Naive thymus-derived CD4-positive, alpha-beta T cell (primary cell): ENCODE measurements at regions not wholly inside any gene's neighbourhood (a gene's known extent, or its start where the extent isn't known, plus 50 kb on each side); places are given as distances from the start of the nearest gene placed in this dataset.
"Not testable (repeated sequence)": the region's sequence is repeated elsewhere in the genome, so short reads cannot be mapped to it uniquely, and the experiment has no call there.

Experiments
- ATAC-seq: fragments of 150-1000 bp; cut with Tn5 transposase; 2 replicates; pipeline ENCODE4 v1.10.0; 2021; ENCODE audit warnings: mild to moderate bottlenecking, moderate library complexity
- CTCF ChIA-PET: fragments of 350-600 bp; sonication (Branson Sonifier 250); formaldehyde crosslinking; loops from one replicate; lab custom pipeline; 2021; ENCODE audit warnings: antibody characterized with exemption; lab: Charles Lee
- POLR2A ChIA-PET: fragments of 350-600 bp; sonication (Branson Sonifier 250); formaldehyde crosslinking; loops from one replicate; lab custom pipeline; 2021; ENCODE audit warnings: antibody characterized with exemption, inconsistent platforms; lab: Charles Lee
- DNase-seq, 9 donors: peaks; one replicate each; pipeline versions ENCODE4 v3.0.0 to v3.0.0-alpha.2; 2020 to 2022; ENCODE audit warnings: mixed read lengths in 1 of 9
- H3K27ac ChIP-seq: one replicate; pipeline ENCODE4 v1.7.0; 2013; ENCODE audit warnings: mild to moderate bottlenecking, low read depth, low read length, moderate library complexity
- H3K27me3 ChIP-seq, 2 donors: one replicate each; pipeline ENCODE4 v1.7.0; 2013; ENCODE audit warnings: low read length in 2 of 2, mild to moderate bottlenecking in 2 of 2, moderate library complexity in 2 of 2; ENCODE audit not compliant: control insufficient read depth in 2 of 2, insufficient read depth in 2 of 2
- H3K36me3 ChIP-seq, 3 experiments: 1 replicate in 2 of 3; 2 replicates in 1 of 3; pipeline ENCODE4 v1.7.0; 2013; ENCODE audit warnings: low read length in 3 of 3, mild to moderate bottlenecking in 3 of 3, moderate library complexity in 1 of 3; ENCODE audit not compliant: insufficient read depth in 3 of 3, control insufficient read depth in 2 of 3
- H3K4me1 ChIP-seq, 2 donors: one replicate each; pipeline ENCODE4 v1.7.0; 2013; ENCODE audit warnings: low read length in 2 of 2, mild to moderate bottlenecking in 2 of 2, moderate library complexity in 1 of 2; ENCODE audit not compliant: control insufficient read depth in 2 of 2, insufficient read depth in 2 of 2
- H3K4me3 ChIP-seq: 2 replicates; pipeline ENCODE4 v1.7.0; 2013; ENCODE audit warnings: mild to moderate bottlenecking, low read length
- H3K9me3 ChIP-seq, 3 experiments: 1 replicate in 2 of 3; 2 replicates in 1 of 3; pipeline ENCODE4 v1.7.0; 2013; ENCODE audit warnings: low read length in 3 of 3; ENCODE audit not compliant: control insufficient read depth in 2 of 3
- H3K27ac Mint-ChIP-seq, 9 donors: one replicate each; pipeline ENCODE4 v1.8.0; 2020 to 2022; ENCODE audit warnings: mixed read lengths in 9 of 9, mild to moderate bottlenecking in 8 of 9, moderate library complexity in 5 of 9, inconsistent platforms in 2 of 9
- H3K27me3 Mint-ChIP-seq, 5 donors: one replicate each; pipeline ENCODE4 v1.8.0; 2021 to 2022; ENCODE audit warnings: mixed read lengths in 5 of 5, mild to moderate bottlenecking in 1 of 5
- H3K36me3 Mint-ChIP-seq, 5 donors: one replicate each; pipeline ENCODE4 v1.8.0; 2020 to 2022; ENCODE audit warnings: mixed read lengths in 5 of 5, mild to moderate bottlenecking in 3 of 5, inconsistent platforms in 1 of 5
- H3K4me1 Mint-ChIP-seq, 7 donors: one replicate each; pipeline ENCODE4 v1.8.0; 2020 to 2022; ENCODE audit warnings: mixed read lengths in 7 of 7, mild to moderate bottlenecking in 3 of 7, inconsistent platforms in 1 of 7
- H3K4me3 Mint-ChIP-seq, 10 donors: one replicate each; pipeline ENCODE4 v1.8.0; 2020 to 2022; ENCODE audit warnings: mild to moderate bottlenecking in 10 of 10, mixed read lengths in 10 of 10, moderate library complexity in 6 of 10, inconsistent platforms in 2 of 10
- H3K9me3 Mint-ChIP-seq, 11 donors: one replicate each; pipeline ENCODE4 v1.8.0; 2020 to 2022; ENCODE audit warnings: mixed read lengths in 11 of 11, mild to moderate bottlenecking in 4 of 11, inconsistent platforms in 1 of 11, moderate library complexity in 1 of 11
- intact Hi-C, 2 donors: fragments of 100-400 bp; cut with micrococcal nuclease; formaldehyde crosslinking; loops; one replicate each; pipeline ENCODE4 v1.15.1; 2023

DNA sequence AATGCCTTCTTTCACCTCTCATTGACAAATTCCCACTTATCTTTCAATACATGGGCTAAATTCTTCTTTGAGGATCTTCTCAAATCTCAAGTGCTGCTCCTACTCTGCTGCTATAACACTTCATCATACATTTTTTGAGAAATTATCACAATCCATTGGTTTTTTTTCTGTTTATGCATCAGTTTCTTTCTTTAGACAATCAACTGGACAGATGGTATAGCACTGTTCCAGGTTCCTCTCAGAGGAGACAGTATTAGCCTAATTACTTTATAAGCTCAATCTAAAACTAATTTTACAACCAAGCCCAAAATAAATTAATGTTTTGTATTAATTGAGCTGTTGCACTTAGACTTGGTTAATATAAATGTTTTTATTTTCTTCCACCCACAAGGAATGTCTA is 392.5 kb downstream of the CHL1 start:
- H3K27me3 Mint-ChIP-seq, ATAC-seq, H3K4me3 Mint-ChIP-seq, H3K36me3 Mint-ChIP-seq, intact Hi-C loops, CTCF ChIA-PET, H3K27ac ChIP-seq, H3K27ac Mint-ChIP-seq, H3K4me1 Mint-ChIP-seq, H3K4me3 ChIP-seq, H3K36me3 ChIP-seq, POLR2A ChIA-PET, H3K9me3 Mint-ChIP-seq, DNase-seq, H3K9me3 ChIP-seq, H3K27me3 ChIP-seq, H3K4me1 ChIP-seq: not testable (repeated sequence)

DNA sequence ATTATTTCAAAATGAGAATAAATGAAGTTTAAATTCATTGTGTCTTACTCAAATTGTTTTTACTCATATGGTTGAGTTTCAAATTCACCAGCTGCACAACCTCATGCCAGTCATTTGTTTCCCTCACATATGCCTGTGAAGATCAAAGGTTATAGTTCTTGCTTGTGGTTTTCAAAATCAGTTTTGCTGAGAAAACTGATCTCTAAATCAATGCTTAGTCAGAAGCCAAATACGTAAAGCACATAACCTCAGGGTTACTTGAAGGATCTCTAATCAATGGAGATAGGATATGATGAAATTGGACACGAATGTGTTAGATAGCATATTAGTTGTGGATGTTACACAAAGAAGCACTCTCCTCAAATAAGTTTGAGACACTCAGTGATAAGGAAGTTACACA is 400.7 kb downstream of the CHL1 start:
- ATAC-seq, H3K4me1 Mint-ChIP-seq, intact Hi-C loops: not testable (repeated sequence)

DNA sequence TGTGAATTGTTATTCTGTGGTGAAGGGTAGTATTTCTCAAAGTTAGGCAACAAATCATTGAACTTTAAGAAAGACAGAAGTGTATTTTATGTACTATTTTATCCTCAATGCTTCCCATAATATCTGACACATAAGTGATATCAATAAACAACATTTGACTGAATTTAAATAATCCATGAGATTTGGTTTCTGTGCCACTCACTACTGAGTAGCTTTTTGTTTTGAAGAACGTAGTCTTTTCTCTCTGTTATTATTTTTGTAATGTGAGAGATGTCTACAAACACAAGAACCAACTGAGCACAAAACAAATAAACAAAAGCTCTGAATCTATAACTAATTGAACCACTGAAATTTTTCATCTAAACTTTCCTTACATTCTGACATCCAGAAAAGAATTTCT is 401.2 kb downstream of the CHL1 start:
- H3K36me3 Mint-ChIP-seq, H3K27ac Mint-ChIP-seq, H3K4me1 ChIP-seq, H3K27ac ChIP-seq, H3K27me3 Mint-ChIP-seq, H3K9me3 Mint-ChIP-seq, POLR2A ChIA-PET, ATAC-seq, CTCF ChIA-PET, H3K9me3 ChIP-seq, H3K4me3 ChIP-seq, intact Hi-C loops, H3K4me3 Mint-ChIP-seq, DNase-seq, H3K27me3 ChIP-seq, H3K36me3 ChIP-seq, H3K4me1 Mint-ChIP-seq: not testable (repeated sequence)

More for the DNA sequence above, 400.7 kb downstream of the CHL1 start:
- H3K27ac ChIP-seq, CTCF ChIA-PET, H3K4me1 ChIP-seq, H3K4me3 ChIP-seq, H3K9me3 ChIP-seq, H3K36me3 Mint-ChIP-seq, POLR2A ChIA-PET, DNase-seq, H3K27ac Mint-ChIP-seq, H3K36me3 ChIP-seq, H3K9me3 Mint-ChIP-seq, H3K4me3 Mint-ChIP-seq, H3K27me3 ChIP-seq, H3K27me3 Mint-ChIP-seq: not testable (repeated sequence)

DNA sequence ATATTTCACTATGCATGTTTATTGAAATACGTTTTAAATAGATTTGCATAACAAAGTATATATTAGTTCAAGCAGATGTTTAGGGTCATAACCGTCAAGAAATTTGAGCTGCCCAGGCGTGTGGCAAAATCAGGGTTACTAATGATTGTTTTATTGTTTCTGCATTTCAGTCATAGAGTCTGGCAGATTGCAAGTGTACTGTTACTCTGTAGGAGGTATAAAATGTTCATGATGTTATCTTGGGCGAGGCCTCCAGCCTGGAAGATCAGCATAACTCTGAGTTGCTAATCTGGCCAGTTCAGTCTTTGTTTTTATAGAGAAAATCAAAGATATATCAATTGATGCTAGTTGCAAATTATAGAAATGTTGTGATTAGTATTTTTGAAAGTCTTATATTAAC is 410.9 kb downstream of the CHL1 start:
- H3K27me3 Mint-ChIP-seq, H3K9me3 ChIP-seq, DNase-seq, H3K27me3 ChIP-seq, H3K4me3 ChIP-seq, H3K27ac Mint-ChIP-seq, H3K36me3 ChIP-seq, H3K4me1 ChIP-seq, ATAC-seq, H3K9me3 Mint-ChIP-seq, H3K27ac ChIP-seq, intact Hi-C loops, POLR2A ChIA-PET, H3K4me3 Mint-ChIP-seq, H3K36me3 Mint-ChIP-seq, H3K4me1 Mint-ChIP-seq, CTCF ChIA-PET: not testable (repeated sequence)

DNA sequence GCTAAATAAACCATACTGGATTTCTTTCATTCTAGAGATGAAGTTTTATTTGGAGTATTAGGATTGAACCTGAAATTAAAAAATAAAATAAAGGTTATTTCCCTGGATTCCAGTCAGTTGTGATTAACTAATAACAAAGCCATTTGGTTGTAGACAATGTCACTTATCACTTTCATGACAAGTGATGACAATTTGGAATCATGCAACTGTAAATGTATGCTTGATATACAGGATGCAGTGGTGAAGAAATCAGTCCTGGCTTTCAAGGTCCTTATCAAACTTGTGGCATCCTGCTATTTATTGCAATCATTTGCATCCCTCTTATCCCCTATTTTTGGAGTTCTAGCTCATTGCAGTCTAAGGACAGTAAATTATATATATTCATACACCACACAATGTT is 425.2 kb downstream of the CHL1 start:
- Histone ChIP-seq H3K4me1 (no peaks in the 10 kb centered on the region), H3K27me3 (no peaks in the 10 kb centered on the region), H3K4me3 (no peak overlapping the region), H3K36me3 (no peaks in the 10 kb centered on the region), H3K27ac (no peak overlapping the region), H3K9me3 (no peaks in the 10 kb centered on the region)
- Mint-ChIP-seq H3K4me3 (no peak overlapping the region), H3K36me3 (no peaks in the 10 kb centered on the region), H3K27ac (no peak overlapping the region), H3K27me3 (no peaks in the 10 kb centered on the region), H3K9me3 (peaks cover 0 to 4% (median 0%) of the 10 kb centered on the region in 11 donors), H3K4me1 (no peaks in the 10 kb centered on the region)
- intact Hi-C loops, result no loop called here
- CTCF ChIA-PET, result no interaction called here
- ATAC-seq, result no peak
- DNase-seq, result no peak
- POLR2A ChIA-PET, result no interaction called here

DNA sequence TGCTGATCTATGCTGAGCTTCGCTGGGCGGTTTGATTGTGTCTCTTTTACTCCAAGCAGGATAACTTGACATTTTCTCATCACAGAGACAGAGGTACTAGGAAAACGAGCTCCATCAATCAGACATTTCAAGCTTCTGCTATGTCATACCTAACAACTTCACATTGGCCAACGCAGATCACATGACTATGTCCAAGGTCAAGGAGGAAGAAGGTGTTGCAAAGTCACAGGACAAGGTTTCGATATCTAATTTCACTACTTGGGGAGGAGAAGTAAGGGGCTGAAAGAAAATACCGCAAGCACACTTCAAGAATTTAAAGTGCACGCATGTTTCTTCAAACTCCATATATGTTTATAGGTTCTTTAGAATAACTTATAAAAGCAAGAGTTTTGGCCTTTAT is 425.8 kb downstream of the CHL1 start:
- ATAC-seq (no peak), DNase-seq (no peak)
- Histone ChIP-seq H3K9me3 (no peaks in the 10 kb centered on the region), H3K36me3 (no peaks in the 10 kb centered on the region), H3K27ac (no peak overlapping the region), H3K27me3 (no peaks in the 10 kb centered on the region), H3K4me1 (no peaks in the 10 kb centered on the region), H3K4me3 (no peak overlapping the region)
- H3K4me3 Mint-ChIP-seq, result no peak overlapping the region
- H3K27me3 Mint-ChIP-seq, result no peaks in the 10 kb centered on the region
- ChIA-PET POLR2A (no interaction called here), CTCF (no interaction called here)
- intact Hi-C loops, result no loop called here
- no peak overlapping the region for H3K27ac Mint-ChIP-seq
- no peaks in the 10 kb centered on the region for H3K4me1 Mint-ChIP-seq
- H3K36me3 Mint-ChIP-seq, result no peaks in the 10 kb centered on the region
- peaks cover 0 to 4% (median 0%) of the 10 kb centered on the region in 11 donors for H3K9me3 Mint-ChIP-seq

DNA sequence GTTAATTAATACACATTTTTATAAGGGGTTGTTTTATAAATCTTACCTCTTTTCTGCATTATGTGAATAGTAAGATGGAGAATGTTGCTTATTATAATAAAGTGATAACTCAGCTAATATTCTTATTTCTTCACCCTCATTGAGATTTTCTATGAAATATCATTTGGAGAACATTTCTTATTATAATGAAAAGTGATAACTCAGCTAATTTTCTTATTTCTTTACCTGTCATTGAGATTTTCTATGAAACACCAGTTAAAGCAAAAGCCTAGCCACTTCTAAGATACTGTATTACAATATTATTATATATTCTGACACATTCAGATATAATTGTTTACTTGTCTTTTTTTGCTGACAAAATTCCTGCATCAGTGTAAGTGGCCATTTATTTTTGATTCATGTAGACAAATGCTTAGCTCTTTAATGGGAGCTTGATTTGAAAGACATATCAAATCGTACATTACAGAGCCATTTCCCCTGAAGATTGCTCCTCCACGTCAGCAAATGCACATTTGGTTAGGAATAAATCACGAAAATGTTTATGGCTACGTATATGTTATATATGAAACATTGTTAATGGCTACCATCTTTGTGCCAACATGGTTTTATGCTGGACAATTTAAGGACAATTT is 427.5 kb downstream of the CHL1 start:
- H3K27ac Mint-ChIP-seq, result no peak overlapping the region
- Histone ChIP-seq H3K27me3 (no peaks in the 10 kb centered on the region), H3K9me3 (no peaks in the 10 kb centered on the region), H3K4me3 (no peak overlapping the region), H3K27ac (no peak overlapping the region), H3K36me3 (no peaks in the 10 kb centered on the region), H3K4me1 (no peaks in the 10 kb centered on the region)
- no peaks in the 10 kb centered on the region for H3K36me3 Mint-ChIP-seq
- ATAC-seq (no peak), DNase-seq (no peak)
- H3K27me3 Mint-ChIP-seq, result no peaks in the 10 kb centered on the region
- CTCF ChIA-PET, result no interaction called here
- peaks cover 0 to 4% (median 0%) of the 10 kb centered on the region in 11 donors for H3K9me3 Mint-ChIP-seq
- POLR2A ChIA-PET, result no interaction called here
- no peak overlapping the region for H3K4me3 Mint-ChIP-seq
- peaks cover 0 to 2% (median 0%) of the 10 kb centered on the region in 7 donors for H3K4me1 Mint-ChIP-seq
- intact Hi-C loops, result no loop called here
